AG09319 (cell line): ENCODE measurements at regions not wholly inside any gene's neighbourhood (a gene's known extent, or its start where the extent isn't known, plus 50 kb on each side); places are given as distances from the start of the nearest gene placed in this dataset.
"Not testable (repeated sequence)": the region's sequence is repeated elsewhere in the genome, so short reads cannot be mapped to it uniquely, and the experiment has no call there.

ENCODE experiments used
- DNase-seq: peaks from one replicate; pipeline ENCODE4 v3.0.0-alpha.2; 2010; ENCODE audit warnings: low read depth; ENCODE audit errors: extremely low read depth
- CTCF ChIP-seq: IDR thresholded peaks from 2 replicates; pipeline ENCODE4 v1.5.1; 2011; ENCODE audit warnings: low read depth, mild to moderate bottlenecking, inconsistent platforms, low read length, moderate library complexity

GRCh38 chr18:56448751-56449150 is 189.6 kb downstream of the TXNL1 start:
- no peak for DNase-seq
- TF ChIP-seq CTCF = no peak

GRCh38 chr18:56445422-56445821 is 193.0 kb downstream of the TXNL1 start:
- DNase-seq = no peak
- TF ChIP-seq CTCF = no peak

- no peak for DNase-seq
- TF ChIP-seq CTCF = no peak
Observed at GRCh38 chr18:56444201-56444600, 194.2 kb downstream of the TXNL1 start.

GRCh38 chr18:56443166-56443907 is 195.1 kb downstream of the TXNL1 start:
- TF ChIP-seq CTCF = no peak

GRCh38 chr18:56438480-56438879 is 199.9 kb downstream of the TXNL1 start:
- DNase-seq = not testable (repeated sequence)

More at GRCh38 chr18:56443166-56443907, 195.1 kb downstream of the TXNL1 start:
- DNase-seq = no peak

- no peak for TF ChIP-seq CTCF
- DNase-seq = no peak
Observed at GRCh38 chr18:56436651-56437050, 201.7 kb downstream of the TXNL1 start.

- TF ChIP-seq CTCF = no peak
- no peak for DNase-seq
Observed at GRCh38 chr18:56433919-56434318, 204.5 kb downstream of the TXNL1 start.

GRCh38 chr18:56431551-56431950 is 206.8 kb downstream of the TXNL1 start:
- DNase-seq = no peak
- no peak for TF ChIP-seq CTCF
